SK-N-SH (cell line): ENCODE measurements at regions not wholly inside any gene's neighbourhood (a gene's known extent, or its start where the extent isn't known, plus 50 kb on each side); places are given as distances from the start of the nearest gene placed in this dataset.

Experiments
- EP300 ChIP-seq, 2 experiments: IDR thresholded peaks; 2 replicates each; pipeline versions ENCODE4 v1.4.0 to v1.6.1; 2012; ENCODE audit warnings: borderline replicate concordance in 1 of 2, low read depth in 1 of 2, low read length in 1 of 2
- FOXM1 ChIP-seq: IDR thresholded peaks from 2 replicates; pipeline ENCODE4 v1.4.0; 2012; ENCODE audit warnings: low read depth, mild to moderate bottlenecking
- GABPA ChIP-seq: IDR thresholded peaks from 2 replicates; pipeline ENCODE4 v1.4.0; 2012; ENCODE audit warnings: low read depth, mild to moderate bottlenecking
- MXI1 ChIP-seq: IDR thresholded peaks from 2 replicates; pipeline ENCODE4 v1.6.1; 2012; ENCODE audit warnings: mild to moderate bottlenecking, low read depth, low read length, improper control_type of control experiment
- POLR2AphosphoS5 ChIP-seq: IDR thresholded peaks from 2 replicates; pipeline ENCODE4 v1.6.1; 2012; ENCODE audit warnings: low read depth, low read length
- RAD21 ChIP-seq: IDR thresholded peaks from 2 replicates; pipeline ENCODE4 v1.6.1; 2012; ENCODE audit warnings: mild to moderate bottlenecking, low read length
- RXRA ChIP-seq: IDR thresholded peaks from 2 replicates; pipeline ENCODE4 v1.4.0; 2012; ENCODE audit warnings: low read depth, mild to moderate bottlenecking, borderline replicate concordance
- SIN3A ChIP-seq: IDR thresholded peaks from 2 replicates; pipeline ENCODE4 v1.6.1; 2012; ENCODE audit warnings: low read depth, mild to moderate bottlenecking, low read length, moderate library complexity, borderline replicate concordance
- TF ChIP-seq, protein P1 (sequence below): IDR thresholded peaks from 2 replicates; pipeline ENCODE4 v1.6.1; 2012; ENCODE audit warnings: mild to moderate bottlenecking, low read depth, low read length, moderate library complexity
- TF ChIP-seq, protein P2 (sequence below): fragments of 200-600 bp; sonication (generic); IDR thresholded peaks from 2 replicates; pipeline ENCODE4 v1.6.1; 2017; ENCODE audit warnings: antibody characterized with exemption, mild to moderate bottlenecking, moderate library complexity

DNA sequence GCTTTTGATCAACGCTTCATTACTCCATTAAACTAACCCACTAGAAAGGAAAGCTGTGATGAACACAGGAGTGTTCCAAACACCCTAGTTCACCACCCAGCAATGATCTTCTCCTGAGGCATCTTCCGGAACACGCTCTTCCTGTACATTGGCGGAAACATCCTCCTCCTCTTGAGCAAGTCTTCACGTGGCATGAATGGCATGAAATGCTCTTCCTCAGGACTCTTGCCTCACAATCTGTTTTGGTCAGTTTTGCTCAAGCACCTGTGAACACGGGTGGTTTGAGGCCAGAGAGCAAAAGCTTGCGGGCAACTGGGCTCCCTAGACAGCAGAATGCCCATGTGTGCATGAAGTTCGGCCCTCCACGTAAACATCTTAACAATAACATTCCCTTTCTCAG is 734.2 kb upstream of the SALL3 start:
- TF ChIP-seq, protein P1, sequence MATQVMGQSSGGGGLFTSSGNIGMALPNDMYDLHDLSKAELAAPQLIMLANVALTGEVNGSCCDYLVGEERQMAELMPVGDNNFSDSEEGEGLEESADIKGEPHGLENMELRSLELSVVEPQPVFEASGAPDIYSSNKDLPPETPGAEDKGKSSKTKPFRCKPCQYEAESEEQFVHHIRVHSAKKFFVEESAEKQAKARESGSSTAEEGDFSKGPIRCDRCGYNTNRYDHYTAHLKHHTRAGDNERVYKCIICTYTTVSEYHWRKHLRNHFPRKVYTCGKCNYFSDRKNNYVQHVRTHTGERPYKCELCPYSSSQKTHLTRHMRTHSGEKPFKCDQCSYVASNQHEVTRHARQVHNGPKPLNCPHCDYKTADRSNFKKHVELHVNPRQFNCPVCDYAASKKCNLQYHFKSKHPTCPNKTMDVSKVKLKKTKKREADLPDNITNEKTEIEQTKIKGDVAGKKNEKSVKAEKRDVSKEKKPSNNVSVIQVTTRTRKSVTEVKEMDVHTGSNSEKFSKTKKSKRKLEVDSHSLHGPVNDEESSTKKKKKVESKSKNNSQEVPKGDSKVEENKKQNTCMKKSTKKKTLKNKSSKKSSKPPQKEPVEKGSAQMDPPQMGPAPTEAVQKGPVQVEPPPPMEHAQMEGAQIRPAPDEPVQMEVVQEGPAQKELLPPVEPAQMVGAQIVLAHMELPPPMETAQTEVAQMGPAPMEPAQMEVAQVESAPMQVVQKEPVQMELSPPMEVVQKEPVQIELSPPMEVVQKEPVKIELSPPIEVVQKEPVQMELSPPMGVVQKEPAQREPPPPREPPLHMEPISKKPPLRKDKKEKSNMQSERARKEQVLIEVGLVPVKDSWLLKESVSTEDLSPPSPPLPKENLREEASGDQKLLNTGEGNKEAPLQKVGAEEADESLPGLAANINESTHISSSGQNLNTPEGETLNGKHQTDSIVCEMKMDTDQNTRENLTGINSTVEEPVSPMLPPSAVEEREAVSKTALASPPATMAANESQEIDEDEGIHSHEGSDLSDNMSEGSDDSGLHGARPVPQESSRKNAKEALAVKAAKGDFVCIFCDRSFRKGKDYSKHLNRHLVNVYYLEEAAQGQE = no peak
- TF ChIP-seq, protein P2, sequence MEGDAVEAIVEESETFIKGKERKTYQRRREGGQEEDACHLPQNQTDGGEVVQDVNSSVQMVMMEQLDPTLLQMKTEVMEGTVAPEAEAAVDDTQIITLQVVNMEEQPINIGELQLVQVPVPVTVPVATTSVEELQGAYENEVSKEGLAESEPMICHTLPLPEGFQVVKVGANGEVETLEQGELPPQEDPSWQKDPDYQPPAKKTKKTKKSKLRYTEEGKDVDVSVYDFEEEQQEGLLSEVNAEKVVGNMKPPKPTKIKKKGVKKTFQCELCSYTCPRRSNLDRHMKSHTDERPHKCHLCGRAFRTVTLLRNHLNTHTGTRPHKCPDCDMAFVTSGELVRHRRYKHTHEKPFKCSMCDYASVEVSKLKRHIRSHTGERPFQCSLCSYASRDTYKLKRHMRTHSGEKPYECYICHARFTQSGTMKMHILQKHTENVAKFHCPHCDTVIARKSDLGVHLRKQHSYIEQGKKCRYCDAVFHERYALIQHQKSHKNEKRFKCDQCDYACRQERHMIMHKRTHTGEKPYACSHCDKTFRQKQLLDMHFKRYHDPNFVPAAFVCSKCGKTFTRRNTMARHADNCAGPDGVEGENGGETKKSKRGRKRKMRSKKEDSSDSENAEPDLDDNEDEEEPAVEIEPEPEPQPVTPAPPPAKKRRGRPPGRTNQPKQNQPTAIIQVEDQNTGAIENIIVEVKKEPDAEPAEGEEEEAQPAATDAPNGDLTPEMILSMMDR = no peak
- TF ChIP-seq POLR2AphosphoS5 (no peak), FOXM1 (no peak), MXI1 (no peak), GABPA (no peak), EP300 (IDR thresholded peaks at IDR 0.05; ENCODE audit: borderline replicate concordance in 1 of 2, low read depth in 1 of 2, low read length in 1 of 2) (no peak), SIN3A (no peak), RXRA (no peak), RAD21 (no peak)
